Brain microvascular endothelial cell (primary cell): ENCODE measurements at regions not wholly inside any gene's neighbourhood (a gene's known extent, or its start where the extent isn't known, plus 50 kb on each side); places are given as distances from the start of the nearest gene placed in this dataset.
"Not testable (repeated sequence)": the region's sequence is repeated elsewhere in the genome, so short reads cannot be mapped to it uniquely, and the experiment has no call there.

Experiments
- DNase-seq: peaks from one replicate; pipeline ENCODE4 v3.0.0-alpha.2; 2020
- H3K27ac ChIP-seq: fragments of 250-450 bp; sonication (Bioruptor Pico); 2 replicates; pipeline ENCODE4 v1.5.1; 2020; ENCODE audit warnings: mild to moderate bottlenecking, moderate library complexity
- H3K27me3 ChIP-seq: fragments of 250-450 bp; sonication (Bioruptor Pico); replicated peaks from 2 replicates; pipeline ENCODE4 v1.5.1; 2020; ENCODE audit warnings: mild to moderate bottlenecking
- H3K36me3 ChIP-seq: fragments of 250-450 bp; sonication (Bioruptor Pico); replicated peaks from 2 replicates; pipeline ENCODE4 v1.5.1; 2020; ENCODE audit warnings: mild to moderate bottlenecking
- H3K4me3 ChIP-seq: 2 replicates; pipeline ENCODE4 v1.5.1; 2011; ENCODE audit warnings: low read depth, mild to moderate bottlenecking, control low read depth, low read length, moderate library complexity
- CTCF ChIP-seq: IDR thresholded peaks from 2 replicates; pipeline ENCODE4 v1.5.1; 2011; ENCODE audit warnings: low read depth, mild to moderate bottlenecking, moderate library complexity, low read length, control low read depth, inconsistent platforms; ENCODE audit errors: missing control alignments
- in situ Hi-C: cut with HindIII; loops from 2 replicates; pipeline ENCODE4 v1.10.0; 2017; ENCODE audit warnings: low sequenced_read_pairs, low pct_ligation_motif_present

- no peaks in the 10 kb centered on the region for H3K27me3 ChIP-seq
- H3K36me3 ChIP-seq: no peaks in the 10 kb centered on the region
- TF ChIP-seq CTCF: no peak
- no peak overlapping the region for H3K4me3 ChIP-seq
- in situ Hi-C loops: no loop called here
- no peak overlapping the region for H3K27ac ChIP-seq
- DNase-seq: no peak
These were observed 124.6 kb downstream of the RRAGB start for GRCh38 chrX:55841962-55842752.

GRCh38 chrX:55866779-55867178 is 149.2 kb downstream of the RRAGB start:
- H3K27me3 ChIP-seq, H3K36me3 ChIP-seq, H3K4me3 ChIP-seq, in situ Hi-C loops, H3K27ac ChIP-seq, DNase-seq: not testable (repeated sequence)

- Histone ChIP-seq H3K27me3 (no peaks in the 10 kb centered on the region), H3K27ac (no peak overlapping the region), H3K36me3 (no peaks in the 10 kb centered on the region), H3K4me3 (no peak overlapping the region)
- peak; percentile 1 for DNase-seq
- TF ChIP-seq CTCF: no peak
- in situ Hi-C loops: no loop called here
These were observed 149.7 kb downstream of the RRAGB start for GRCh38 chrX:55867181-55867651.

GRCh38 chrX:55867708-55868107 is 150.2 kb downstream of the RRAGB start:
- no peaks in the 10 kb centered on the region for H3K36me3 ChIP-seq
- no peak for DNase-seq
- H3K4me3 ChIP-seq: no peak overlapping the region
- no peak for TF ChIP-seq CTCF
- H3K27ac ChIP-seq: no peak overlapping the region
- in situ Hi-C loops: no loop called here
- no peaks in the 10 kb centered on the region for H3K27me3 ChIP-seq

- DNase-seq: no peak
- Histone ChIP-seq H3K36me3 (no peaks in the 10 kb centered on the region), H3K27ac (no peak overlapping the region), H3K27me3 (no peaks in the 10 kb centered on the region), H3K4me3 (no peak overlapping the region)
- in situ Hi-C loops: no loop called here
- no peak for TF ChIP-seq CTCF
These were observed 157.3 kb downstream of the RRAGB start for GRCh38 chrX:55874807-55875206.

- H3K4me3 ChIP-seq, in situ Hi-C loops, DNase-seq, H3K36me3 ChIP-seq, H3K27me3 ChIP-seq, H3K27ac ChIP-seq: not testable (repeated sequence)
These were observed 166.0 kb downstream of the RRAGB start for GRCh38 chrX:55883541-55883940.
